OCI-M2 (cell line): ENCODE measurements at regions not wholly inside any gene's neighbourhood (a gene's known extent, or its start where the extent isn't known, plus 50 kb on each side); places are given as distances from the start of the nearest gene placed in this dataset.
A peak's percentile ranks its signal among the peaks of the same experiment; 100 is the strongest.
"Not testable (repeated sequence)": the region's sequence is repeated elsewhere in the genome, so short reads cannot be mapped to it uniquely, and the experiment has no call there.

ENCODE experiments used
- DNase-seq: peaks from one replicate; lab custom pipeline; 2025; ENCODE audit not compliant: unreplicated experiment; lab: John Stamatoyannopoulos, UW

- no peak for DNase-seq
These were observed 51.6 kb upstream of the LYRM9 start for GRCh38 chr17:27944546-27945332.

GRCh38 chr17:27945333-27945616, 52.1 kb upstream of the LYRM9 start:
- DNase-seq: no peak

GRCh38 chr17:27945953-27946352, 52.8 kb upstream of the LYRM9 start:
- no peak for DNase-seq

GRCh38 chr17:27946513-27946912, 53.3 kb upstream of the LYRM9 start:
- DNase-seq: no peak

- DNase-seq: no peak
These were observed 53.8 kb upstream of the LYRM9 start for GRCh38 chr17:27947005-27947406.

GRCh38 chr17:27949304-27949703, 56.1 kb upstream of the LYRM9 start:
- no peak for DNase-seq

- not testable (repeated sequence) for DNase-seq
These were observed 57.1 kb upstream of the LYRM9 start for GRCh38 chr17:27950225-27950624.

GRCh38 chr17:27950995-27951394, 57.8 kb upstream of the LYRM9 start:
- no peak for DNase-seq

GRCh38 chr17:27951872-27952271, 58.7 kb upstream of the LYRM9 start:
- DNase-seq: no peak

GRCh38 chr17:27952366-27952765, 59.2 kb upstream of the LYRM9 start:
- no peak for DNase-seq

- DNase-seq: no peak
These were observed 61.7 kb upstream of the LYRM9 start for GRCh38 chr17:27954548-27955495.

GRCh38 chr17:27956601-27957445, 63.7 kb upstream of the LYRM9 start:
- no peak for DNase-seq

- not testable (repeated sequence) for DNase-seq
These were observed 64.3 kb upstream of the LYRM9 start for GRCh38 chr17:27957446-27957793.

GRCh38 chr17:27958708-27959381, 65.7 kb upstream of the LYRM9 start:
- DNase-seq: no peak

- DNase-seq: no peak
These were observed 66.2 kb upstream of the LYRM9 start for GRCh38 chr17:27959382-27959709.

GRCh38 chr17:27960183-27960849, 67.2 kb upstream of the LYRM9 start:
- no peak for DNase-seq

GRCh38 chr17:27962581-27962980, 69.4 kb upstream of the LYRM9 start:
- not testable (repeated sequence) for DNase-seq

GRCh38 chr17:27965224-27965623, 72.1 kb upstream of the LYRM9 start:
- no peak for DNase-seq

GRCh38 chr17:27968206-27968732, 74.2 kb upstream of the NLK start:
- peak; percentile 68 for DNase-seq

- no peak for DNase-seq
These were observed 71.9 kb upstream of the NLK start for GRCh38 chr17:27970587-27970986.
